Activated CD4-positive, alpha-beta T cell treated with anti-CD3 and anti-CD28 coated beads, Interleukin-2, Interleukin-4, amounts not matched to agents 100 ng/mL and 50 ng/mL, durations not matched to agents 16 hours and 8 hours (primary cell): ENCODE measurements at regions not wholly inside any gene's neighbourhood (a gene's known extent, or its start where the extent isn't known, plus 50 kb on each side); places are given as distances from the start of the nearest gene placed in this dataset.

ENCODE experiments used
- DNase-seq: peaks from one replicate; pipeline ENCODE4 v3.0.0-alpha.2; 2020; ENCODE audit warnings: low spot score

DNA sequence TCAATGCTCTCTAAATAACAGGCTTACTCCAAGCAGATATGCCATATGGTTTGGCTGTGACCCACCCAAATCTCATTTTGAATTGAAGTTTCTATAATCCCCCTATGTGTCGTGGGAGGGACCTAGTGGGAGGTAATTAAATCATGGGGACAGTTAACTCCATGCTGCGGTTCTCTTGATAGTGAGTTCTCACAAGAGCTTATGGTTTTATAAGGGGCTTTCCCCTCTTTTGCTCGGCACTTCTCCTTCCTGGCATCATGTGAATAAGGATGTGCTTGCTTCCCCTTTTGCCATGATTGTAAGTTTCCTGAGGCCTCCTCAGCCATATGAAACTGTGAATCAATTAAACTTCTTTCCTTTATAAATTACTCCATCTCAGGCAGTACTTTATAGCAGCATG is 302.7 kb upstream of the ZC3H15 start:
- DNase-seq, result no peak

DNA sequence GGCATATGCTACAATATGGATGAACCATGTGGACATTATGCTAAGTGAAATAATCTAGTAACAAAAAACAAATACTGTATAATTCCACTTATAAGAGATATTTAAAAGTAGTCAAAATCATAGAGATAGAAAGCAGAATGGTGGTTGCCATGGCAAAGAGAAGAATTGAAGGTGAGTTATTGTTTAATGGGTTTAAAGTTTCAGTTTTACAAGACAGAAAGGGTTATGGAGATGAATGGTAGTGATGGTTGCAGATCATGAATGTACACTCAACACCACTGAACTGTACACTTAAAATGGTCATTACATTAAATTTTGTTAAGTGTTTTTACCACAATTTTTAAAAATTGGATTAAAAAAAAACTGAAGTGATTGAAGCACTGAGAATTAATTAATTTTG is 298.2 kb upstream of the ZC3H15 start:
- no peak for DNase-seq

DNA sequence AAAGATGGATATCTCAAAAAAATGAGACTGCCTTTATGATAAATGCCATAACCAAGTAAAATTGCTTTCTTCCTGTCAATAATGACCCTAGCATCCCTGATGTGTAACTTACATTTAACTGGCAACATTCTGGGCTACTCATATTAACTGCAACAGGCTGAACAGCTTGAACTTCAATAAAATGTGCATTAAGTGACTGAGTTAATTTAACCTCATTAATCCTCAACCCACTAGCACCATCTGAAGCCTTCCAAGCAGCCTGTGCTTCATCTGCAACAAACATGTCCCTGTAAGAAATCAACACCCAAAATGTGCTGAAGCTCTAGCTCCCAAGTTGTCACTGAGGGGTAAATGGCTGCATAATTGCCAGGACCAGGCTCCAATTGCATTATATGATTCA is 296.2 kb upstream of the ZC3H15 start:
- DNase-seq, result no peak

- DNase-seq, result no peak
Observed at GRCh38 chr2:186195696-186196095, 290.4 kb upstream of the ZC3H15 start.

DNA sequence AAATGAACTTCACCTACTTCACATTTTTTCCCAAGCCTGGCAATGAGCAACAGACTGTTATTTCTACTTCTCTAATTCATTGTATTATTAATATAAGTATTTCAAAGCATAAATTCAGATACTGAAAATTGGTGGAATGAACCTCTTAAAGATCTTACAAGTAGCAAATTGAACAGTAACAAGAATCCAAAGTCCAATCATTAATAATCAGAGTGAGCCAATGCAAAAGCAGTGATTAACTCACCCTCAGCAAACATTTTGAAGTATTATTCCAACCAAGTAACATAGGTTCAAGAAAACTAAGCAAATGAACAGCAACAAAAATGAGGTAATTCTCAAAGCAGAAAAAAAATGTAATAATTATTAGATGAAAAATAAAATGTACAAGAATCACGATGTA is 288.1 kb upstream of the ZC3H15 start:
- DNase-seq, result no peak

DNA sequence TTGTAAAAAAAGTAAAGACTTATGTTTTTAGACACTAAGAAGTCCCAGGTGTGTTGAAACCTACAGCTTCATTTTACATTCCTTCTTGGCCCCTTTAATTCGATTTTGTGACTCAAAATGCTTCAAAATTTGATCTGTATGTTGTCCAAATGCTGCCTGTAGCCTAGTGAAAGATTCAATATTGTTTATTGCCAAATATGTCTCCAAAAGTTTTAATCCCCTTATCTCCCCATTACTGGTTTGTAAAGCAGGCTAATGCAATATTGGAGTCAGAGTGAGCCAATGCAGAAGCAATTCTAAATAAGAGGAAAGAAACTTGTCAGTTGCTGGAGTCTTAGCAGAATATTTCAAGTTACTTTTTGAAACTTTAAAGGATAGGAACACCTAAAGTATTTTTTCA is 287.0 kb upstream of the ZC3H15 start:
- no peak for DNase-seq

GRCh38 chr2:186201371-186201770 is 284.7 kb upstream of the ZC3H15 start:
- DNase-seq, result no peak

DNA sequence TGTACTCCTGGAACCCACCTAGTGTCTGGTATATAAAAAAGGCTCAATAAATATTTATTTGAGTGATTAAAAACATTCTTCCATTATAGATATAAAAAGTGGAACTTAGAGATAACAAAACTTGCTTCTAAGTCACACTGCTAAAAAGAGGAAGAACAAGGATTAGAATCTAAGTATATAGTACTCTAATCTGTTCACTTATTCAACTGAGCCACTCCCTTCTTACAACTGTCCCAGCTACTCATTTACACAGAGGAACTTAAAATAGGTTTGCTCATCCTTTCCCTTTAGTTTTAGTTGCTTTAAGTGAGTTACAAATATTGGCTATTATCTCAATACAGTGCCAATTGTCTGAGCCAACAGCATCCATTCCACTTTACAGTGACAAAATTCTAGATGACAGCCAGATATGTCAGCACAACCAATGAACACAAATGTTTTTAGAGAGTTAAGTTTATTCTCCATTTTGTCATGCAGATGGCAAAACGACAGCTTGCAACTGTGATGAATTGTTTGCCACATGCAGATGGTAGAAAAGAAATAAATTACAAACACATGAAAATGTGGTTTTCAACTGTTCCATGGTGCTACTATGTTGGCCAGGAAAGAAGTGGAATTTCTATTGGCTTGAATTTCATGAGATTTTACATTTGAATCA is 280.7 kb upstream of the ZC3H15 start:
- no peak for DNase-seq

- DNase-seq, result no peak
Observed at GRCh38 chr2:186209532-186209931, 276.5 kb upstream of the ZC3H15 start.

DNA sequence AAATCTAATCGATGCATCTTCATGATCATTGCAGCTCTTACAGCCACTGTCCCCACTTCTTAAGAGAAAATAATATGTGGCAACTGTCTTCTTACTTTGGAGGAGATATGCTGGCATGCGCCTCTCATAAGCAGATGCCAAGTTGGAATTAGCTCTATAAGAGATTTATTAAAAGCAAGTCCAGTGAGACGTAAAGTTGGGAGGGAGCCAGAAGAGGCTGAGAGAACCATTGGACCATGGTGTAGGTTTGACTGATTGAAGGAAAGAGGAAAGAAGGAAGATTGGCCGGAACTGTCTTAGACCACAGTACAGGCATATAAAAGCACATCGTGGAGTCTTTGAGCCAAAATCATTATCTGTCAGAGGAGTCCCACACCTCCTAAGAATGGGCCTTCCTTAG is 265.7 kb upstream of the ZC3H15 start:
- no peak for DNase-seq

- no peak for DNase-seq
Observed at GRCh38 chr2:186229265-186229664, 256.8 kb upstream of the ZC3H15 start.

GRCh38 chr2:186241874-186242273 is 244.2 kb upstream of the ZC3H15 start:
- no peak for DNase-seq

DNA sequence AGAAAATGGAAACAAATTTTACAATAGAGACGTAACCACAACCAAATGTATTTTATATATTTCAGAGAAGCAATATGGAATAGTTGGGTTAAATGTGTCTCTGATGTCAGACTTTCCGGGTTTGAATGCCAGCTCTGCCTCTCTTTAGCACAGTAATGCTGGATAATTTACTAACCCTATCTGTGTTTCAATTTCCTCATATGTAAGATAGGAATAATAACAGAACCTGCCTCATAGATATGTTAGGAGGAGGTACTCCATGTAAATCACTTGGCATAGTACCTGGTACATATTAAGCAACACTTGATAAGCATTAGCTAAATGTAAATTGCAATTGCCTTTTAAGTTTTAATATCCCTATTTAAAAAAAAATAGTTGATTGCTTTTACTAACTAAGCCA is 231.3 kb upstream of the ZC3H15 start:
- DNase-seq, result no peak

- no peak for DNase-seq
Observed at GRCh38 chr2:186255823-186256222, 230.2 kb upstream of the ZC3H15 start.

GRCh38 chr2:186256540-186256939 is 229.5 kb upstream of the ZC3H15 start:
- DNase-seq, result peak; percentile 6

GRCh38 chr2:186263673-186264250 is 222.3 kb upstream of the ZC3H15 start:
- no peak for DNase-seq

- no peak for DNase-seq
Observed at GRCh38 chr2:186269536-186269935, 216.5 kb upstream of the ZC3H15 start.

DNA sequence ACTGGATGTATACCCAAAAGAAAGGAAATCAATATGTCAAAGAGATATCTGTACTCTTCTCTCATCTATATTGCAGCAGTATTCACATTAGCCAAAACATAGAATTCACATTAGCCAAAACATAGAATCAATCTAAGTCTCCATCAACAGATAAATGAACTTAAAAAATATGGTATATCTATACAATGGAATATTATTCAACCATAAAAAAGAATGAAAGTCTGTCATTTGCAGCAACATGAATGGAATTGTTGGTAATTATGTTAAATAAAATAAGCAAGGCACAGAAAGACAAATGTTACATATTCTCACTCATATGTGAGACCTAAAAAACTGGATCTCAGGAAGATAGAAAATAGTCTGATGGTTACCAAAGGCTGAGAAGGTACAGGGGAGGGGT is 212.1 kb upstream of the ZC3H15 start:
- DNase-seq, result no peak

DNA sequence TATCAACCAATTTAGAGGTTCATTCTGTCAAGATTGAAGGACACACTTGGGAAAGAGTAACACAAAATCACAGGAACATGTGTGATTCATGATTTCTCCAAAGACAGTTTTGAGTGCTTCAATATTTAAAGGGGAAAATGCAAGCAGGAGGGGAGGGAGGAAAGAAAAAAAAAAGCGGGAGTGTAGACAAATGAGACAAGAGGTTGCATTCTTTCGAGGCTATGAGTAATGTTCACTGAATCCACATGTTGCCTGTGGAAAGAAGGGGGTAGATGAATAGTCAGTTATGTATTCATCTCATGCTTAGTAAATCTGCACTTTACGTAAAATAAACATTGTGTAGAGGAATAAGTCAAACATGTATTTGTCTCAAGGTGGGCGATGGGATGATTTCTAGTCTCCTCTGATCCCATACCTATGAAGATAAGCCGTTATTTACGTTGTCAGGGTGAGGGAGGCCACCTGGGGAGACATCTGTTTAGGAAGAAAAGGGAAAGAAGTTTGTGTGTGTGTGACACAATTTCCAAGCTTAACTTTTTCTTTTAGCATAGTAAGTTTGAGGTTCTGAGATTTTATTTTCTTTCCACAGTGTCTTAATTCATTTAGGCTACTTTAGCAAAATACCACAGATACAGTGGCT is 211.0 kb upstream of the ZC3H15 start:
- DNase-seq, result no peak

GRCh38 chr2:186276909-186277308 is 209.2 kb upstream of the ZC3H15 start:
- DNase-seq, result no peak

DNA sequence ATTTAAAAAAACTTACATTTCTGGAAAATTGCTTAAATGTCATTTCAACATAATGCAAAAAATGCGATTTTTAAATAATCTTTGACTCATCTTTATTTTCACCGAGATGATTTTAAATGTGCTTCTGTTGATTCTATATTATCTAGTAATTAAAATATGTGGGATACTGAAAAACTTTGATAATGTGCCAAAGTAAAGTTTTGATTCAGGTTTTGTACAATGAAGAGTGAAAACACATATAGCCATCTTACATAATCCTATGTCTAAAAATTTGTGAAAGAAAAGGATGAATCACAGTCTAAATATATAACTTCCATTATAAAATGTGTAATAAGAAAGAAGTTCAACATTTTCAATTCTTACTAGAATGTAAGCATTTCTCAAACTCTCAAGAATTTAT is 204.3 kb upstream of the ZC3H15 start:
- no peak for DNase-seq

DNA sequence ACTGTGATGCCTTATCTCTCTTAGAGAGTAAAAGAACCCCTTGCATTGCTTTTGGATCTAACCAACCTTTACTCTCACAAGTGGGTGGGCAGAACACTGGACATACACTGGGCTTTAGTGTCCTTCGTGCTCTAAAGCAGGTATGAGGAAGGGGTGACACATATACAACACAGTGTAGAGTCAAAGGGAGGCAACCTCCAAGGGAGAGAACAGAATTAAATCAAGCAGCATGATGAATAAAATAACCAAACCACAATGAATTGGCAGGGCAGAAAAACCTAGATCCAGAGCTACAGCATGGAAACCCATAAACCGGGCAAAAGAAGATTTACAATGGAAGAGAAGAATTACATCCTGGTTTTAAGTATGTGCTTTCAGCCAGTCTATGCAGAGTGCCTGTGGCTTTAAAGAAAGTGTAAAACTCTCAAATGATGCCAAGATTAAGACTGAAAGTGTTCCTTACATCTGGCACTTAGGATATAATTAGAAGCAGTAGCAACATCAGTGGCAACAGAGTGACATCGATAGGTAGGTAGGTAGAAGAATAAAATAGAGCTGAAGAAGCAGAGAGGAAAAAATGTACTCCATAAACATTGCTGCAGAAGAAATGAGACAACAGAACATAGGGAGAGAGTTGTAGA is 191.7 kb upstream of the ZC3H15 start:
- DNase-seq, result no peak

- no peak for DNase-seq
Observed at GRCh38 chr2:186299610-186300009, 186.4 kb upstream of the ZC3H15 start.
